Liver (tissue), 7 donors: ENCODE measurements at regions not wholly inside any gene's neighbourhood (a gene's known extent, or its start where the extent isn't known, plus 50 kb on each side); places are given as distances from the start of the nearest gene placed in this dataset.

ENCODE experiments used
- DNase-seq: peaks from one replicate; pipeline ENCODE4 v3.0.0-alpha.2; 2017; ENCODE audit warnings: low spot score
- H3K27ac ChIP-seq, 2 donors: one replicate each; pipeline ENCODE4 v1.7.0; 2013; ENCODE audit warnings: inconsistent platforms in 2 of 2, low read length in 2 of 2, control low read depth in 1 of 2, low read depth in 1 of 2, mild to moderate bottlenecking in 1 of 2
- H3K27me3 ChIP-seq, 4 donors: one replicate each; pipeline versions ENCODE4 v1.6.1 to v1.7.0; 2013; ENCODE audit warnings: low read length in 3 of 4, inconsistent platforms in 1 of 4, mild to moderate bottlenecking in 1 of 4, moderate library complexity in 1 of 4; ENCODE audit not compliant: control insufficient read depth in 4 of 4, insufficient read depth in 4 of 4
- H3K36me3 ChIP-seq, 4 donors: one replicate each; pipeline versions ENCODE4 v1.6.1 to v1.7.0; 2013; ENCODE audit warnings: low read length in 3 of 4, mild to moderate bottlenecking in 3 of 4, low read depth in 1 of 4, moderate library complexity in 1 of 4; ENCODE audit not compliant: control insufficient read depth in 4 of 4, insufficient read depth in 3 of 4
- H3K4me1 ChIP-seq, 4 donors: one replicate each; pipeline versions ENCODE4 v1.6.1 to v1.7.0; 2013; ENCODE audit warnings: low read length in 3 of 4, mild to moderate bottlenecking in 3 of 4, moderate library complexity in 1 of 4; ENCODE audit not compliant: control insufficient read depth in 4 of 4, insufficient read depth in 4 of 4
- H3K4me3 ChIP-seq, 3 donors: one replicate each; pipeline versions ENCODE4 v1.6.1 to v1.7.0; 2013; ENCODE audit warnings: low read length in 3 of 3, control low read depth in 1 of 3, low read depth in 1 of 3, mild to moderate bottlenecking in 1 of 3
- H3K9ac ChIP-seq, 2 donors: one replicate each; pipeline ENCODE4 v1.7.0; 2013; ENCODE audit warnings: low read length in 2 of 2, mild to moderate bottlenecking in 2 of 2, moderate library complexity in 2 of 2, control low read depth in 1 of 2, low read depth in 1 of 2
- H3K9me3 ChIP-seq, 4 donors: one replicate each; pipeline versions ENCODE4 v1.6.1 to v1.7.0; 2013; ENCODE audit warnings: low read length in 3 of 4; ENCODE audit not compliant: control insufficient read depth in 4 of 4
- ATF3 ChIP-seq: IDR thresholded peaks from 2 replicates; pipeline ENCODE4 v1.6.1; 2016; ENCODE audit warnings: antibody characterized with exemption
- EGR1 ChIP-seq, 2 donors: IDR thresholded peaks; 2 replicates each; pipeline ENCODE4 v1.6.1; 2016 to 2018; ENCODE audit warnings: antibody characterized with exemption in 2 of 2, low read depth in 2 of 2
- FOXA1 ChIP-seq: IDR thresholded peaks from 2 replicates; pipeline ENCODE4 v1.6.1; 2016; ENCODE audit warnings: antibody characterized with exemption
- FOXA2 ChIP-seq: IDR thresholded peaks from 2 replicates; pipeline ENCODE4 v1.6.1; 2016; ENCODE audit warnings: antibody characterized with exemption
- GABPA ChIP-seq, 2 donors: IDR thresholded peaks in 1 of 2; conservative IDR thresholded peaks in 1 of 2; 2 replicates each; pipeline ENCODE4 v1.6.1; 2016; ENCODE audit warnings: antibody characterized with exemption in 2 of 2, mild to moderate bottlenecking in 1 of 2, moderate library complexity in 1 of 2
- HNF4A ChIP-seq, 2 donors: conservative IDR thresholded peaks; 2 replicates each; pipeline ENCODE4 v1.6.1; 2016; ENCODE audit warnings: antibody characterized with exemption in 2 of 2, mild to moderate bottlenecking in 2 of 2
- HNF4G ChIP-seq: IDR thresholded peaks from 2 replicates; pipeline ENCODE4 v1.6.1; 2016; ENCODE audit warnings: antibody characterized with exemption
- JUND ChIP-seq, 2 donors: IDR thresholded peaks; 2 replicates each; pipeline ENCODE4 v1.6.1; 2016; ENCODE audit warnings: antibody characterized with exemption in 2 of 2
- MAX ChIP-seq: IDR thresholded peaks from 2 replicates; pipeline ENCODE4 v1.6.1; 2016; ENCODE audit warnings: antibody characterized with exemption
- NR2F2 ChIP-seq: IDR thresholded peaks from 2 replicates; pipeline ENCODE4 v1.6.1; 2016; ENCODE audit warnings: antibody characterized with exemption
- RAD21 ChIP-seq, 2 donors: IDR thresholded peaks; 2 replicates each; pipeline ENCODE4 v1.6.1; 2016; ENCODE audit warnings: antibody characterized with exemption in 2 of 2, mild to moderate bottlenecking in 2 of 2
- REST ChIP-seq: IDR thresholded peaks from 2 replicates; pipeline ENCODE4 v1.6.1; 2016; ENCODE audit warnings: antibody characterized with exemption, mild to moderate bottlenecking
- TAF1 ChIP-seq: conservative IDR thresholded peaks from 2 replicates; pipeline ENCODE4 v1.6.1; 2016; ENCODE audit warnings: antibody characterized with exemption, mild to moderate bottlenecking
- YY1 ChIP-seq: IDR thresholded peaks from 2 replicates; pipeline ENCODE4 v1.6.1; 2016; ENCODE audit warnings: antibody characterized with exemption, mild to moderate bottlenecking
- WGBS: extraction: QIAGEN DNeasy Blood & Tissue Kit; methylation state at CpG from one replicate; pipeline ENCODE4 v1.1.7; 2013; 5-methylcytosine and 5-hydroxymethylcytosine counted together
- donor health status: healthy.
- donor health status: healthy.
- donor health status: healthy.
- donor health status: healthy.

- no peak overlapping the region for H3K9ac ChIP-seq
- H3K27me3 ChIP-seq: no peaks in the 10 kb centered on the region
- H3K36me3 ChIP-seq: no peaks in the 10 kb centered on the region
- H3K4me1 ChIP-seq: no peaks in the 10 kb centered on the region
- H3K27ac ChIP-seq: no peak overlapping the region
- no peak for TF ChIP-seq HNF4A (conservative IDR thresholded peaks at IDR 0.05)
- TF ChIP-seq JUND (IDR thresholded peaks at IDR 0.05): no peak
- no peak for TF ChIP-seq TAF1
- TF ChIP-seq RAD21 (IDR thresholded peaks at IDR 0.05): no peak
- TF ChIP-seq NR2F2: no peak
- no peak for TF ChIP-seq REST
- TF ChIP-seq FOXA1: no peak
- no peak for TF ChIP-seq FOXA2
- TF ChIP-seq YY1: no peak
- TF ChIP-seq GABPA (IDR thresholded peaks at IDR 0.05 in 1 of 2, conservative IDR thresholded peaks at IDR 0.05 in 1 of 2): no peak
- H3K4me3 ChIP-seq: no peak overlapping the region
- WGBS: 75% methylated on average over 2 of the region's 2 CpGs
- no peaks in the 10 kb centered on the region for H3K9me3 ChIP-seq
- DNase-seq: no peak
Observed at GRCh38 chr1:71236503-71236902, 155.7 kb upstream of the ZRANB2 start.

GRCh38 chr1:71233645-71234044 is 152.8 kb upstream of the ZRANB2 start:
- H3K27ac ChIP-seq: no peak overlapping the region
- no peak overlapping the region for H3K9ac ChIP-seq
- 93% methylated on average over 1 of the region's 1 CpG for WGBS
- no peaks in the 10 kb centered on the region for H3K4me1 ChIP-seq
- no peak overlapping the region for H3K4me3 ChIP-seq
- DNase-seq: no peak
- no peaks in the 10 kb centered on the region for H3K9me3 ChIP-seq
- no peak for TF ChIP-seq HNF4G
- no peak for TF ChIP-seq EGR1 (IDR thresholded peaks at IDR 0.05; ENCODE audit: low read depth in 2 of 2)
- no peak for TF ChIP-seq HNF4A (conservative IDR thresholded peaks at IDR 0.05)
- no peak for TF ChIP-seq REST
- TF ChIP-seq YY1: no peak
- TF ChIP-seq ATF3: no peak
- no peak for TF ChIP-seq MAX
- no peak for TF ChIP-seq NR2F2
- TF ChIP-seq GABPA (IDR thresholded peaks at IDR 0.05 in 1 of 2, conservative IDR thresholded peaks at IDR 0.05 in 1 of 2): no peak
- no peak for TF ChIP-seq FOXA1
- no peaks in the 10 kb centered on the region for H3K27me3 ChIP-seq
- H3K36me3 ChIP-seq: no peaks in the 10 kb centered on the region
